NCI-H510A (cell line): ENCODE measurements at regions not wholly inside any gene's neighbourhood (a gene's known extent, or its start where the extent isn't known, plus 50 kb on each side); places are given as distances from the start of the nearest gene placed in this dataset.
"Not testable (repeated sequence)": the region's sequence is repeated elsewhere in the genome, so short reads cannot be mapped to it uniquely, and the experiment has no call there.

Experiments used
- DNase-seq: peaks from one replicate; lab custom pipeline; 2025; lab: John Stamatoyannopoulos, UW

DNA sequence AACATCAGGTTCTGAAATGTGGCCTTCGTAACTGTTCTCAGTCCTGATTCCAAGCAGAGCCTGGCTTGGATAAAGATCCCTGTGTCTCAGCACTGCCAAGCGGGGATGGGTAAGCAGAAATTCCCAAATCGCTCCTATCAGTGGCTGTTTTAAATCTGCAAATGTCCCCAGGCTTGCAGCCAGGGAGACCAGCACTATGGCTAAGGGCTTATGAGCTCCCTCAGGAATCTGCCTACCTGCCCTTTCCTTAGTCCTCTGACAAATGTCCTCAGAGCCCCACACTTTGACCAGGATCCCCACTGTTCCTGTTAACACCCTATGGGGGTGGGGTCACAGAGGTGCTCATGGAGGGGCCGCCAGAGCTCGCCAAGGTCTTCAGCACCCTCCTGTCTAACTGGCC is 1062.8 kb downstream of the UQCRFS1 start:
- no peak for DNase-seq

DNA sequence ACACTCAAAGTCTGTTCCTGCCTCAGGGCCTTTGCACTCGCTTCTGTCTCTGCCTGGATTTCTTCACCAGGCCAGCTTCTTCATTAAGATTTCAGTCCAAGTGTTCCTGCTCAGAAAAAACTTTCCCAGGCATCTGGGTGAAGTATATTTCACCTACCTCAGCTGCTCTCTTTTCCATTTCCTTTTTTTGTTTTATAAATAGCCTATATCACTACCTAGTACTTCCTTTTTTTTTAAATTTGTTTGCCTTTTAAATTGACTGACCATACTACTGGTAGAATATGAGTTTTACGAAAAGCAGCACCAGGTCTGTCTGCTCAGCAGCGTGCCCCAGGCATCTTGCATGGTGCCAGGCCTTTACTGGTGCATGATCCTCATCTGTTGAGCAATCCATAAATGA is 1064.4 kb downstream of the UQCRFS1 start:
- no peak for DNase-seq

DNA sequence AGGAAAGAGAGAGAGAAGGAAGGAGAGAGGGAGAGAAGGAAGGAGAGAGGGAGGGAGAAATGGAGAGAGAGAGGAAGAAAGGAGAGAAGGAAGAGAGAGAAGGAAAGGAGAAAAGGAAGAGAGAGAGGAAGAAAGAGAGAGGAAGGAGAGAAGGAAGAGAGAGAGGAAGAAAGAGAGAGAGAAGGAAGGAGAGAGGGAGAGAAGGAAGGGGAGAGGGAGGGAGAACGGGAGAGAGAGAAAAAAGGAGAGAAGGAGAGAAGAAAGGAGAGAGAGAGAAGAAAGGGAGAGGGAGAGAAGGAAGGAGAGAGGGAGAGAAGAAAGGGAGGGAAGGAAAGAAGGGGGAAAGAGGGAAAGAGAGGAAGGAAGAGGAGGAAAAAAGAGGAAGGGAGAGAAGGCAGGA is 1070.7 kb downstream of the UQCRFS1 start:
- no peak for DNase-seq

DNA sequence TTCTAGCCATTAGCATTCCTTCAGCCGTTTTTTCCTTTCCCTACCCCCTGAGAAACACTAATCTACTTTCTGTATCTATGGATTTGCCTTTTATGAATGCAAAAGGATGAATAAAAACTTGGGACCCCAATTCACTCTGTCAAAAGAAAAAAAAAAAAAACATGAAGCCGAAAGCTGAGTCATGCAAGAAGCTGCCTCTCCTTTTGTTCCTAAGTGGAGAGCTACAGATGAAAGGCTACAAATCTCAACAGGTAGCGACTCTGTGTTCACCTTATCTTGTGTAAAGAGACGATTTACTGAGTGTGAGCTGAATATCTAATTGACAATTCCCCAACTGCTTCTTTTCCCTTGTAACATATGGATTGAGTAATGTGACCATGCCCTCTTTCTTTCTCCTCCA is 1072.8 kb downstream of the UQCRFS1 start:
- DNase-seq: no peak

DNA sequence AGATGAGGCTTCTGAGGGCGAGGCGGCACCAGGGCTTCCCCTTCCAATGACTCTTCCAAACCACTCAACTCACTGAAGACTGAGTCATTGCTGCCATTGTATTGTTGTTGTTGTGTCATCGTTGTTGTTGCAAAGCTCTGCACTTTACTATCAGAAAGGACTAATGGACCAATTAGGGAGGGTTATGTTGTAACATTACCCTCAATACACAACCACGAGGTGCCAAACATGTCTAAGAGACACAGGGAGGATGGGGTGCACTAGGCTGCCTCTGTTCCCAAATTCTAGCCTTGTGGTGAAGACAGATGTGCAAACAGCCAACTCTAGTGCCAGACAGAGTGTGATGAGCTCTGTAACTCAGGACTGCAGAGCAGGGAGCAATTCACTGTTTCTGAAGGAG is 1075.2 kb downstream of the UQCRFS1 start:
- DNase-seq: no peak

DNA sequence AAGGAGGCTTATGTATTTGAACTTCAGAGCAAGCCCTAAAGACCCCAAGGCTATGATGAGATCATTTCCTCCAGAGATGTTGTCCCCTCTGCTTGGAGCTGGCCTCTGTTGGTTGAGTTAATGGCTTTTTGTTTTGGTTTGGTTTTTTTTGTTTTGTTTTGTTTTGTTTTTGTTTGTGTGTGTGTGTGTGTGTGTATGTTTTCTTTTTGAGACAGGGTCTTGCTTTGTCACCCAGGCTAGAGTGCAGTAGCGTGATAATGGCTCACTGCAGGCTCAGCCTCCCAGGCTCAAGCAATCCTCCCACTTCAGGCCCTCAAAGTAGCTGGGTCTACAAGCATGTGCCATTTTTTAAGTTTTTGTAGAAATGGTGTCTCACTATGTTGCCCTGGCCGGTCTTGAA is 1076.2 kb downstream of the UQCRFS1 start:
- DNase-seq: no peak

DNA sequence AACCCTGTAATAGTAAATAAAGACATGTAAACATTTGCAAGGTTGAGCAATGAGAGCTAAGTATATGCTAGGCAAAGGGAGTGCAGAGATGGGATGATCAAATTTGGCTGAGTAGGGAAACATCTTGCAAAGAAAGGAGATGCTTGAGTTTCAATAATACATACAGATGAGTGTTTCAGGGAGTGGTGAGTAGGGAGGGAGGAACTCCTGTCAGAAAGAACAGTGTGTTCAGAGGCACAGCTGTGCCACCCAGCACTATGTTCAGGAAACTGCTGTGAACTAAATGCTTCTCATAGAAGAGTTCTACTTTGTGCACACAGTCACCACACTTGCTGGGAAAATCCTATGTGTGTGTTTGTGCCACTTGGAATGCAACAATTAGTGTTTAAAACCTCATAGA is 1077.1 kb downstream of the UQCRFS1 start:
- DNase-seq: no peak

DNA sequence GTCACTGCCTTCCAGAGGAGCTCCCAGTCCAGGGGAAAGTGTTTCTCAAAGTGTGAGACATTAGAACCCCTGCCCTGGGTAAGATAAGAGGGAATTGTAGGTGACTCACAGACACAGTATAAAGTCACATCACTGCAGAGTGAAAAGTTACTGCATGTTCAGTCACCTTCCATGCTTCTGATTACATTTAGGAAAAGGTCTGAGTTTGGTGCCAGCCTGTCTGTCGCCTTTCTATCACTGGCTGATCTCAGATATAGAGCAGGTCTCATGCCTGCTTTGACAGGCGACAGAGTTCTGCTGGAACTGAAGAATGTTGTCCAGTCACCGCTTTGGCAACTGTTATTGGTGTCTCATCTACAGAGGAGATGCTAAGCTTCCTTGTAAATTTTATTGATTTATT is 1078.6 kb downstream of the UQCRFS1 start:
- DNase-seq: no peak

DNA sequence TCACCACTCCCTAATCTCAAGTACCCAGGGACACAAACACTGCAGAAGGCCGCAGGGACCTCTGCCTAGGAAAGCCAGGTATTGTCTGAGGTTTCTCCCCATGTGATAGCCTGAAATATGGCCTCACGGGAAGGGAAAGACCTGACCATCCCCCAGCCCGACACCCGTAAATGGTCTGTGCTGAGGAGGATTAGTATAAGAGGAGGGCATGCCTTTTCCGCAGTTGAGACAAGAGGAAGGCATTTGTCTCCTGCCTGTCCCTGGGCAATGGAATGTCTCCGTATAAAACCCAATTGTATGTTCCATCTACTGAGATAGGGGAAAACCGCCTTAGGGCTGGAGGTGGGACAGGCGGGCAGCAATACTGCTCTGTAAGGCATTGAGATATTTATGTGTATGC is 1082.1 kb downstream of the UQCRFS1 start:
- not testable (repeated sequence) for DNase-seq

DNA sequence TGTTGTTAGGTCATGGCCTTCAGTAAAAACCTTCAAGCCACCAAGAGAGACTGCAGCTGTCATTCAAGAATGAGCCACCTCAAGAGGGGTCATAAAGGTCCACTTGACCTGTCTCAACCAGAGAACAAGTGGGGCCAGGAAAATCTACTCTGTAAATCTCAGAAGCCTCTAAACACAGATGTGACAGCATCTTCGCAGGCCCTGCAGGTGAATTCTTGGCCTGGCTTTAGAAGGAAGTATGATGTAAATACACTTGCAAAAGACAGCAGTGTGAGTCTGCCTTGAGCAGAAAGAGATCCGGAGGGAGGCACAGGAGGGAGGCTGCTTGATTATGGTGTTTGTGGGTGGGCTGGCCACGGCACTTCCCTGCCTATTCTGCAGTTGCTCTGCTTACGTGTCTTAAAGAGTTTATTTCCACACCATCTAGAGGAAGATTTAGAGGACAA is 1082.9 kb downstream of the UQCRFS1 start:
- DNase-seq: no peak

DNA sequence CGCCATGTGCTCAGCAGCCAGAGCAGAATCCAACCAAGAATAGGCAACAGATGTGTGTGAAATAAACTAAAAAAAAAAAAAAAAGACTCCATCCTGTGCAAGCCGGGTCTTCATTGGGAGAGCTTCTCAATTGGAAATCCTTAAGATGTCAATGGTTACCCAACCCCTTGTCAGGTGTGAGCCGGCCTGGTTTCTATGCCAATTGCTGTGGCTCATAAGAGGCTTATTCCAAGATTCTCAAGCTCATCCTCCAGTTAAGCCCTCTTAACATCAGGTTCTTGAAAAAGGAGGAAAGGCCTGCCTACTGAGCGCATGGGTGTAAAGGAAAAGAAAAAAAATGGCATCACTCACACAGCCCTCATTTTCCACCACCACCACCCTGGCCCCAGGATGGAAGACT is 1084.6 kb downstream of the UQCRFS1 start:
- no peak for DNase-seq

DNA sequence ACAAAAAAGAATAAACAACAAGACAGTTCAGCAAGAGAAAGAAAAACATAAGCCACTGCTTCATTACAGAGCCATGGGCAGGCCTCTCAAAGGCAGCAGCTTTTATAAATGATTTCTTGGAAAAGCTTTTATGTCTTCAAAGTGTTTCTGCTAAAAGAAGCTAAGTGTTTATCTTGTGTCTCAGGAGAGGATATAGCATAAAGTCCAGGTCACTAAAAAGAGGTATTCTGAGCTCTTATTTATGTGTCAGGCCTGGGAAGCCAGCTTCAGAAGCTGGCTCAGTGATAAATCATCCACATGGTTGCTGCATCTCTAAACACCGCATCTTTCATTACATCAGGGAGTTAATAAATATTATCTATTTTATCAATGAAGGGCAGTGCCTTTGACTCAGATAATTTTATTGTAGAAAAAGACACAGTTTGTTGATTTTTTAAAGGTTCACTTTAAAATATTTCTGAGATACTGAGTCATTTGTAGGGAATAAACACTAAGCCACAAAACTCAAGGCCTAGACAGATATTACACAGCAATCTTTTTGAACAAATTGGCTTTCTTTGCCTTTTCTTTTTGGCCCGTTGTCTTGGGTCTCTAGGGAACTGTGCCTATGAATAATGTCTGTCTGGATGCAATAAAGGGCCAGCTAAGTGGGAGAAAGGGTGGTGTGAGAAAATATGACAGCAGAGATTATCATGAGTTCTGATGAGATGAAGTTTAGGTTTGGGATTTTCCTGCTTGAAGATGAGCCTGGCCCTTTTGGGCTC is 1086.6 kb downstream of the UQCRFS1 start:
- no peak for DNase-seq

DNA sequence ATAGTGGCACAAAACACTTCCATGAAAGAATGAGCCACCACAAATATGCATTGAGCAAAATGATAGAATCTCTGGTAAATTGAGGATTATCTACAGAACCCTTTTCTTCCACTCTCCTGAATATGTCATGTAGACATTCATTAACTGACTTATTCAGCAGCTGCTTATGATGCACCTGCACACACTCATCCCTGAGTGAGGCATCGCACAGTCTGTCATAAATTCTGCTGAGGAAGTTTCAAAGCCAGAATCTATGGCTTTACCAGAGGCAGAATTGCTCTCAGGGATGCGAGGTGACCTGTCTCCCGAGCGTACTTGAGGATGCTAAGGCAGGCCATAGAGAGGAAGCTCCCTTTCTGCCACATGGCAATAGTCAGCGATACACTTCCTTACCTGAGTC is 1090.2 kb downstream of the UQCRFS1 start:
- DNase-seq: no peak

DNA sequence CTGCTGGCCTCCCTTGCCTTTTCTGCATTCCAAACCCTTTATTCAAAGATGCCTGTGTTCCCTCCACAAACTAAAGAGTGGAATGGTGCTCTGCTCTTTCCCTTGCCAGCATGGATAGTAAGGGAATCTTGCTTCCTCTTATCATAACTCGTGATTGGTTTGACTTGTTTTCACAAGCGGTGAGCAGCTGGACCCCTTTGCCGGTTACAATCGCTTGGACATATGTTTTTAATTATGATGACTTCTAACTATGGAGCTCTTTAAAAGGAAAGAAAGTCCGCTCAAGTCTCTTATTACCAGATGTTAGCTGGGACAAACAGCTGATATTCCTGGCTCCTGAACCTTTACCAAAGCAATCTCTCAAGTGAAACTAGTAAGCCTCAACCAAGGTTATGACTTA is 1094.7 kb downstream of the UQCRFS1 start:
- no peak for DNase-seq

DNA sequence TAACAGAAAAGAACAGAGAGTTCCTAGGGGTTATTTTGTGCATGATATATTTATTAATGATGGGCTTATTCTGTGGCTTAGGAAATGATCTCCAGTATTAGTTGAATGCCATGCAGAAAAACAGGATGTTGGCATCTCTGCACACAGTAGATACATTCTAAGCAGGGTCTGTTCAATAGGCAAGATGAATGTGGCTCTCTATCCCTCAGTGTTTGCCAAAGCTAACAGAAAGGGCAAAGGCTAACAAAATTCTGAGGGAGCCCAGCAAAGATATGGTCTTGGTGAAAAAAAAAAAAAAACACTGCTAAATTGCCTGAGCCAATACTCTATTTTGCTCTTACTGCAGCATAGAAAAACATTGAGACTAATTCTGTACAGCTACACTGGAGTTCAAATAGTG is 1095.8 kb downstream of the UQCRFS1 start:
- DNase-seq: no peak

DNA sequence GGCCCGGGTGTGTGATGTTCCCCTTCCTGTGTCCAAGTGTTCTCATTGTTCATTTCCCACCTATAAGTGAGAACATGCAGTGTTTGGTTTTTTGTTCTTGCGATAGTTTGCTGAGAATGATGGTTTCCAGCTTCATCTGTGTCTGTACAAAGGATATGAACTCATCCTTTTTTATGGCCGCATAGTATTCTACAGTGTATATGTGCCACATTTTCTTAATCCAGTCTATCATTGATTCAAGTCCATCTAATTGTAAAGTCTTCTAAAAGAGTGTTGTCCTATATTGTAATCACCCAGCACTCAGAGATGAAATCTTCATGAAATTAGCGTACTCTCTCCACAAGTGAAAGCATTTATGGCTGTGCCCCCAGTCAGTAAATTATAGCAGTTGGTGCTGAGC is 1096.6 kb downstream of the UQCRFS1 start:
- DNase-seq: not testable (repeated sequence)

DNA sequence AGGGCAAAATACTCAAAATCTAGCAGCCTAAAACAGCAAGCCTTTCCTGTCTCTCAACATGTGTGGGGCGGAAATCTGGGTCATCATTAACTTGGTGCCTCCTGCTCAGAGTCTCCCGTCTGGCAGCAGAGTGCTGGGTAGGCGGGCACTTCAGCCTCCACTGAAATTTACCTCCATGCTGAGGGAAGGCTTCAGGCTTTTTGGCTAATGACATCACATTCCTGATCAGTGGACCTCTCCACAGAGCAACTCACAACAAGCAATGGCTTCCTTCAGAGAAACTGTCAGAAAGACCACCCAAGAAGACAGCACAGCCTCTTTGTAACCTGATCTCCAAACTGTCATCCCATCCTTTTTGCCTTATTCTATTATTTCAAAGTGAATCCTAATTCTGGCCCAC is 1109.0 kb downstream of the UQCRFS1 start:
- DNase-seq: no peak

DNA sequence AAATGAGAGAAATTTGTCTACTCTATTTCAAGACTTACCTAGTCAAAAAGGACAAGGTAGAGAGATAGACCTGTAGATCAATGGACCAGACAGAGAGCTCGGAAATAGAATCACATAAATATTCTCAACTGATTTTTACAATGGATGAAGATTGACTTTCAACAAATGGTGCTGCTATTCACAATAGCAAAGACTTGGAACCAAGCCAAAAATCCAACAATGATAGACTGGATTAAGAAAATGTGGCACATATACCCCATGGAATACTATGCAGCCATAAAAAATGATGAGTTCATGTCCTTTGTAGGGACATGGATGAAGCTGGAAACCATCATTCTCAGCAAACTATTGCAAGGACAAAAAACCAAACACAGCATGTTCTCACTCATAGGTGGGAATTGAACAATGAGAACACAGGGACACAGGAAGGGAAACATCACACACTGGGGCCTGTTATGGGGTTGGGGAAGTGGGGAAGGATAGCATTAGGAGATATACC is 1128.2 kb downstream of the UQCRFS1 start:
- not testable (repeated sequence) for DNase-seq

DNA sequence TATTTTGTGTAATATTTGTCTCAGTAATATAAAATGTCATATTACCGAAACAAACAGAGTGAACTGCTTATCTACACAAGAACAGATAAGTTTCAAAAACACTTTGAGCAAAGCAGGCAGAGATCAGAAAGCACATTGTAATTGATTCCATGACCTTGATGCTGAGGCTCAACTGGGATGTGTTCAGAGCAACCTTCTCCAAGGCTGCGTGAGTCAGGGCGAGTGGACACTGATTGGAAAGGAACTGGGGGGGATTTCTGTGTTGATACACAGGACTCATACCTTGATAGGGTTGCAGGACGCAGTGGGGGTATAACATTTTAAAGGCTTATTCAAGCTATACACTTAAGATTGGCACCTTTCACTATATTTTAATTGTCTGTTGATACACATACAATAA is 1136.3 kb downstream of the UQCRFS1 start:
- no peak for DNase-seq

DNA sequence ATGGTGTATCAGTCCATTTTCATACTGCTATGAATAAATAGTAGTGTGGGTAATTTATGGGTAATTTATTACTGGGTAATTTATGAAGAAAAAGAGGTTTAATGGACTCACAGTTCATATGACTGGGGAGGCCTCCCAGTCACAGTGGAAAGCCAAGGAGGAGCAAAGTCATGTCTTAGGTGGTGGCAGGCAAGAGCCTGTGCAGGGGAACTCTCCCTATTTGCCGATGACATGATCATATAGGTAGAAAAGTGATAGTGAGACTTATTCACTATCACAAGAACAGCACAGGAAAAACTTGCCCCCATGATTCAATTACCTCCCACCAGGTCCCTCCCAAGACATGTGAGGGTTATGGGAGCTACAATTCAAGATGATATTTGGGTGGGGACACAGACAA is 1137.7 kb downstream of the UQCRFS1 start:
- no peak for DNase-seq

DNA sequence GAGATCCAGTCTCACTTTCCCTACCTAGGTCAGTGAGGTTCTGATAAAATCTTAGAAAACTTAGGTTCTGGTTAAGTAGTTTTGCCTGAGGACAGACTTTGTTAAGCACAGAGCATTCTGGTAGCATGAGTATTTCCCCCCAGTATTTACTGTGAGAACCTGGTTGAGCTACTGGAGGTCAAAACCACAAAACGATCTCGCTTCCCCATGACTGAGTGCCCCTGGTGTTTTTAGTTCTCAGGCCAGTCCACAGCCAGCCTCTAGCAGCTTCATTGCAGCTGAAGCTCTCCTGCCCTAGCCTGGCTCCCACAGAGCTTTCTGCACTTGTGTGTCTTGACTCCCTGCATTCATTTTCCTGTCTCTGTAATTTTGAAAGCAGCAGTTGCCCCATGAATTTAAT is 1138.2 kb downstream of the UQCRFS1 start:
- no peak for DNase-seq

DNA sequence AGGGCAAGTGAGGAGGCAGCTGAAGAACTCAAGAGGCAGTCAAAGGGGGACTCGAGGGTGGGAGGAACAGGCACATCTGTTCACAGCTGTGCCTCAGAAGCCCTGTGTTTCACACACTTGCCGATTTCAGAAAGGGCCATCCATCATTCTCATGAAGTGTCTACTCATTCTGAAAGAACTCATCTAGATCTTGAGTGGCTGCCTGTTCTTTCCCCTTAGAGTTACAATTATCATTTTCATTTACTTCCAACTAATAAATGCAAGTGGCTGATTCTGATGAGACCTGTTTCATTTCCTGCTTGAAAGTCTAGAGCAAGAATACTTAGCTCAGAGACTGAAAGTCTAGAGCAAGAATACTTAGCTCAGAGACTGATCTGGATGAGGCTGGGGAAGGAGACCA is 1145.1 kb downstream of the UQCRFS1 start:
- DNase-seq: no peak

DNA sequence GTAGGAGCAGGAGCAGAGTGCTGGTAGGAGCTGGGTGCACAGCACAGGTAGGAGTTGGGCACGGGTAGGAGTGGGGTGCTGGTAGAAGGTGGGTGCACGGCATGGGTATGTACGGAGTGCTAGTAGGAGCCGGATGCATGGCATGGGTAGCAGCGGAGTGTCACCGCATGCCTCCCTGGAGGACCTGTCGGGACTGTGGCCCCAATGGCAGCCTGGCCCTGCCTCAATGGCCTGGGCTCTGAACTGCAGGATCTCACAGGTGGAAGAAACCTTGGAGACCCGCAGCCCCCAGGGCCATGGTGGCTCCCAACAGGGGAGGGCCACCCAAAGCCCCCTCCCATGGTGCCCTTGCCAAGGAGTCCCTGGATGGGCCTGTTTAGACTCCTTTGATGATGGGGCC is 1146.0 kb downstream of the UQCRFS1 start:
- DNase-seq: no peak

DNA sequence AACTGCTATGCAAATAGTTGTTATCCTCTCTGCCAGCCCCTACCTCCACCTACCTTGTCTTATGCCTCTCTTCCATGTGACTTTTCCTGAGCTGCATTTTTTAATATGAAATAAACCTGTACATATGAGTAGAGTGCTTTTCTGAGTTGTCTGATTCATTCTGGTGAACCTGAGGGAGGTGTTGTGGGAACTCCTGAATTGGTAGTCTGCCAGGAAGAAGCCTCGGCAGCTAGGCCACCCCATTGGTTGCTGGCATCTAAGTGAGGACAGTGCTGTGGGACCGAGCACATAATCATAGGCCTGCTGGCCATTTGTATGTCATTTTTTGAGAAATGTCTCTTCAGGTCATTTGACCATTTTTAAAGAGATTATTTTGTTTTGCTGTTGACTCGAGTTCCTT is 1146.8 kb downstream of the UQCRFS1 start:
- no peak for DNase-seq
